Colonic mucosa (tissue), 4 donors: ENCODE measurements at regions not wholly inside any gene's neighbourhood (a gene's known extent, or its start where the extent isn't known, plus 50 kb on each side); places are given as distances from the start of the nearest gene placed in this dataset.

Source experiments
- DNase-seq: peaks from one replicate; pipeline ENCODE4 v3.0.0-alpha.2; 2020
- H3K27ac ChIP-seq: fragments of 200-600 bp; one replicate; pipeline ENCODE4 v1.8.0; 2021
- H3K27me3 ChIP-seq: fragments of 200-600 bp; one replicate; pipeline ENCODE4 v1.8.0; 2021
- H3K36me3 ChIP-seq: fragments of 200-600 bp; one replicate; pipeline ENCODE4 v1.8.0; 2021
- H3K4me1 ChIP-seq: fragments of 200-600 bp; one replicate; pipeline ENCODE4 v1.8.0; 2021; ENCODE audit warnings: mild to moderate bottlenecking
- H3K4me3 ChIP-seq: fragments of 200-600 bp; one replicate; pipeline ENCODE4 v1.8.0; 2021
- H3K9ac ChIP-seq, 2 donors: one replicate each; pipeline ENCODE4 v1.7.0; 2013; ENCODE audit warnings: control low read depth in 2 of 2, low read depth in 2 of 2, low read length in 2 of 2
- H3K9me3 ChIP-seq: fragments of 200-600 bp; one replicate; pipeline ENCODE4 v1.8.0; 2021
- intact Hi-C: fragments of 100-400 bp; cut with DNase I; formaldehyde crosslinking; loops from one replicate; pipeline ENCODE4 v1.14.1; 2022
- TF ChIP-seq, protein P1 (sequence below): fragments of 200-600 bp; IDR thresholded peaks from one replicate; pipeline ENCODE4 v1.8.0; 2022; ENCODE audit warnings: antibody characterized with exemption, mild to moderate bottlenecking
- donor health status: healthy.
- donor health status: DM: no; HTN: no; CAD: no.
- donor health status: DM: no; HTN: no; CAD: no.

DNA sequence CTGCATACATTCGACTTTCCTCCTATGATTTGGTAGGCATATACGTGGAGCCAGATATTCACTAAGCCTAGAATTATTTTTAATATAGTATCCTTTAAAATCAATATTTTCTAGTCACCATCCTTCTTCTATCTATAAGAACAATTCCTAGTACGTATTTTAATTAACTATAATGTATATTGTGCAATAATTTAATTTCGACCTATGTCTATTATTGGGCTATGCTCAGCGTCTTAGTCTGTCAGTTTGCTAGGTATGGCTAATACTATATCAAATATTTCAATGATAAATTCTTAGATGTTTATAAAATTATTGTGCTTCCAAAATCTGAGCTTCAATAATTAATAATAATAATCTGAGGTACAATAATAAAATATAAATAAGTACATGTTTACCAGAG, 705.3 kb downstream of the PRELID2 start:
- Histone ChIP-seq H3K4me1 (no peaks in the 10 kb centered on the region), H3K27me3 (no peaks in the 10 kb centered on the region), H3K27ac (no peak overlapping the region), H3K9me3 (no peaks in the 10 kb centered on the region), H3K36me3 (no peaks in the 10 kb centered on the region), H3K4me3 (no peak overlapping the region), H3K9ac (no peak overlapping the region)
- DNase-seq, result no peak
- intact Hi-C loops, result no loop called here
- TF ChIP-seq, protein P1, sequence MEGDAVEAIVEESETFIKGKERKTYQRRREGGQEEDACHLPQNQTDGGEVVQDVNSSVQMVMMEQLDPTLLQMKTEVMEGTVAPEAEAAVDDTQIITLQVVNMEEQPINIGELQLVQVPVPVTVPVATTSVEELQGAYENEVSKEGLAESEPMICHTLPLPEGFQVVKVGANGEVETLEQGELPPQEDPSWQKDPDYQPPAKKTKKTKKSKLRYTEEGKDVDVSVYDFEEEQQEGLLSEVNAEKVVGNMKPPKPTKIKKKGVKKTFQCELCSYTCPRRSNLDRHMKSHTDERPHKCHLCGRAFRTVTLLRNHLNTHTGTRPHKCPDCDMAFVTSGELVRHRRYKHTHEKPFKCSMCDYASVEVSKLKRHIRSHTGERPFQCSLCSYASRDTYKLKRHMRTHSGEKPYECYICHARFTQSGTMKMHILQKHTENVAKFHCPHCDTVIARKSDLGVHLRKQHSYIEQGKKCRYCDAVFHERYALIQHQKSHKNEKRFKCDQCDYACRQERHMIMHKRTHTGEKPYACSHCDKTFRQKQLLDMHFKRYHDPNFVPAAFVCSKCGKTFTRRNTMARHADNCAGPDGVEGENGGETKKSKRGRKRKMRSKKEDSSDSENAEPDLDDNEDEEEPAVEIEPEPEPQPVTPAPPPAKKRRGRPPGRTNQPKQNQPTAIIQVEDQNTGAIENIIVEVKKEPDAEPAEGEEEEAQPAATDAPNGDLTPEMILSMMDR, result no peak

DNA sequence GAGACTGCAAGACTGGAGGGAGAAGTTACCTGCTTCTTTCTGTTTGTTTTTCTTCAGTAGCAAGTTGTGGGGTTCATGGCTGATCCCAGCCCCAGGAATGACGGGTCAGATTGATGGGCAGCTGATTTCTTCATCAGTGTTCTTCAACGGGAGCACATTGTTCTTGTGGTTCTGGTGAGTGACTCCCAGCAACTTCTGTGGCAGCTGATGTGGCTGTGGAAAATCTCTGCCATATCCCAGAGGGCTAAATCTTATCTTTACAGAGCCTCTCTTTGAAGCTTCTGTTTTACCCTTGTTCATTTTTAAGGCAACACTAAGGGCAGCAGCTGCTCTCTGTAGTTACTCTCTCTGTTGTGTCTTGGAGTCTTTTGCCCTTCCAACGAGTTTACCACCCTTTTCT, 710.3 kb downstream of the PRELID2 start:
- intact Hi-C loops, result no loop called here
- TF ChIP-seq, protein P1, result no peak
- no peaks in the 10 kb centered on the region for H3K27me3 ChIP-seq

DNA sequence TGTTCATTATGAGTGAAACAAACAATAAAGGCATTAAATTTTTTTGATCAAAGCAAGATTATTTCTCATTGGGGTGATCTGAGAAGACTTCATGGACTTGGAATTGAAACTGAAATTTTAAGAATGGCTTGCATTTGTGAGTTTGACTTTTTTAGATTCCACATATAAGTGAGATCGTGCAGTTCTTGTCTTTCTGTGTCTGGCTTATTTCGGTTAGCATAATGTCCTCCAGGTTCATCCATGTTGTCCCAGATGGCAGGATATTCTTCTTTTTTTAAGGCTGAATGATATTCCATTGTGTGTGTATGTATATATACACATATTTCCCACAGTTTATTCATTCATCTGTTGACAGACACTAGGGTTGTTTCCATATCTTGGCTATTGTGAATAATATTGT, 716.5 kb downstream of the PRELID2 start:
- DNase-seq, result no peak
- Histone ChIP-seq H3K4me3 (no peak overlapping the region), H3K27ac (no peak overlapping the region), H3K36me3 (no peaks in the 10 kb centered on the region), H3K4me1 (no peaks in the 10 kb centered on the region), H3K27me3 (no peaks in the 10 kb centered on the region), H3K9me3 (no peaks in the 10 kb centered on the region), H3K9ac (no peak overlapping the region)
- intact Hi-C loops, result no loop called here
- TF ChIP-seq, protein P1, result no peak

More for the DNA sequence above, 710.3 kb downstream of the PRELID2 start:
- Histone ChIP-seq H3K4me3 (no peak overlapping the region), H3K9me3 (no peaks in the 10 kb centered on the region), H3K9ac (no peak overlapping the region), H3K27ac (no peak overlapping the region), H3K36me3 (no peaks in the 10 kb centered on the region), H3K4me1 (no peaks in the 10 kb centered on the region)
- DNase-seq, result no peak

DNA sequence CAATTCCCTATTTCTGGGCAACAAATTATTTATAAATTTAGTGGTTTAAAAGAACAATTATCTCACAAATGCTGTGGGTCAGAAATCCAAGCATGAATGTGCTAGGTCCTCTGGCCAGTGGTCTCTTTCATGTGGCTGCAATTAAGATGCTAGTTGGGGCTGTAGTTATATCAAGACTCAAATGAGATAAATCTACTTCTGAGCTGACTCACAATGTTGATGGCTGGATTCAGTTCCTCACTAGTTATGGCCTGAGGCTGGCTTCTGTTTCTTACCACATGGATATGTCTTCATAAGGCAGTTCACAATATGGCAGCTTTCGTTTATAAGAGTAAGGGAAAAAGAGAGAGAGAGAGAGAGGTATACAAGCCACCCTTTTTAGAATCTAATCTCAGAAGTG, 717.0 kb downstream of the PRELID2 start:
- no peak overlapping the region for H3K9ac ChIP-seq
- intact Hi-C loops, result no loop called here
- no peaks in the 10 kb centered on the region for H3K9me3 ChIP-seq
- H3K27ac ChIP-seq, result no peak overlapping the region
- H3K27me3 ChIP-seq, result no peaks in the 10 kb centered on the region
- no peak overlapping the region for H3K4me3 ChIP-seq
- DNase-seq, result no peak
- no peaks in the 10 kb centered on the region for H3K4me1 ChIP-seq
- TF ChIP-seq, protein P1, result no peak
- no peaks in the 10 kb centered on the region for H3K36me3 ChIP-seq

DNA sequence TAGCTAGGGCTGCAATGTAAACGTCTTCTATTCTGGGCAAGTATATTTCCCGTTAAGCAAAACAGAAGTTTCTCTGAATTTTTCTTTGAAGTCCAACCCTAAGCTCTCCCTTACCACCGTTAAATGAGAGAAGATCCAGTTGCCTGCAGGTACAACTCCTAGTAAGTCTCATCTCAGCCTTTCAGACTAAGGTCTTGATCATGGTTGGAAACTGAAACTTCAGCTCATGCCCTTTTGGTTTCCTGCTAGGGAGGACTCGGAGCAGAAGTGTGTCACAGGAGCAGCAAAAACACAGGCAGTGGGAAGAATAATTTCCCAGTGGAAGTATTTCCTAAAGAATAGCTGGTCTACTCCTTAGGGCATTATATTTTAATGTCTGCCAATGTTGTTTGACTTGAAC, 717.9 kb downstream of the PRELID2 start:
- no peaks in the 10 kb centered on the region for H3K4me1 ChIP-seq
- H3K36me3 ChIP-seq, result no peaks in the 10 kb centered on the region
- DNase-seq, result no peak
- H3K4me3 ChIP-seq, result no peak overlapping the region
- intact Hi-C loops, result no loop called here
- H3K27me3 ChIP-seq, result no peaks in the 10 kb centered on the region
- no peak overlapping the region for H3K9ac ChIP-seq
- no peak overlapping the region for H3K27ac ChIP-seq
- TF ChIP-seq, protein P1, result no peak
- H3K9me3 ChIP-seq, result no peaks in the 10 kb centered on the region

DNA sequence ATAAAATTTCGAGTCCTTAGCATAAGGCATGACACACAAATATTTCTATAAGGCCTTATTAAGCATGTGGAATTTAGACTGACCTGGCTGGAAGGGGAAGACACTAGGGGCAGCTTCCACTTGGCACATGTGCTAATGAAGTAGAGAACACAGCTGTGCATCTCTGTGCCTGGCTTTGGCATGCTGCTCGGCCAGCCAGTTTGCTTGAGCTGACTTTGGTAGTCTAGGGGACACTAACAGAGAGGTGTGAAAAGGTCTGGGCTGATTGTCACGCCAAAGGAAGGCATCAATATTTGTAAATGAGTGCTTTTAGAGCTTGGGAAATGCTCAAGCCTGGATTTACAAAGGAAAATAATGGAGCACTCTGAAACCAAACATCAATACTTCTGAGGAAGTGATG, 723.7 kb downstream of the PRELID2 start:
- H3K36me3 ChIP-seq, result no peaks in the 10 kb centered on the region
- no peaks in the 10 kb centered on the region for H3K4me1 ChIP-seq
- no peaks in the 10 kb centered on the region for H3K27me3 ChIP-seq
- intact Hi-C loops, result no loop called here
- TF ChIP-seq, protein P1, result no peak
- no peaks in the 10 kb centered on the region for H3K9me3 ChIP-seq
- no peak overlapping the region for H3K9ac ChIP-seq
- H3K4me3 ChIP-seq, result no peak overlapping the region
- no peak for DNase-seq
- H3K27ac ChIP-seq, result no peak overlapping the region
